Neural cell (in vitro differentiated cells): ENCODE measurements at regions not wholly inside any gene's neighbourhood (a gene's known extent, or its start where the extent isn't known, plus 50 kb on each side); places are given as distances from the start of the nearest gene placed in this dataset.

Source experiments
- H2AFZ ChIP-seq: fragments of 200-600, 300-800 bp; sonication (generic), shearing (Covaris generic); 2 replicates; pipeline ENCODE4 v1.6.0; 2014; ENCODE audit warnings: low read depth, mild to moderate bottlenecking, antibody characterized with exemption, low read length, moderate library complexity
- H3F3A ChIP-seq: fragments of 200-600 bp; shearing (Covaris generic); 2 replicates; pipeline ENCODE4 v1.6.1; 2016; ENCODE audit warnings: mild to moderate bottlenecking, moderate library complexity, mixed read lengths, antibody characterized with exemption, low read length; ENCODE audit not compliant: insufficient read depth, poor library complexity, severe bottlenecking
- H3K27ac ChIP-seq: fragments of 200-600, 300-800 bp; sonication (generic), shearing (Covaris generic); 2 replicates; pipeline ENCODE4 v1.5.1; 2014; ENCODE audit warnings: mild to moderate bottlenecking, low read length, moderate library complexity
- H3K27me3 ChIP-seq: fragments of 300-800, 200-600 bp; sonication (generic), shearing (Covaris generic); 2 replicates; pipeline ENCODE4 v1.6.0; 2014; ENCODE audit warnings: mild to moderate bottlenecking, low read depth, low read length, moderate library complexity; ENCODE audit not compliant: insufficient read depth
- H3K36me3 ChIP-seq: fragments of 300-800, 200-600 bp; sonication (generic), shearing (Covaris generic); 2 replicates; pipeline ENCODE4 v1.5.1; 2014; ENCODE audit warnings: mild to moderate bottlenecking, antibody characterized with exemption, low read length, moderate library complexity; ENCODE audit not compliant: insufficient read depth
- H3K4me2 ChIP-seq: fragments of 300-800, 200-600 bp; sonication (generic), shearing (Covaris generic); 2 replicates; pipeline ENCODE4 v1.6.0; 2014; ENCODE audit warnings: mild to moderate bottlenecking, low read length
- H3K4me3 ChIP-seq: fragments of 300-800, 200-600 bp; sonication (generic), shearing (Covaris generic); 2 replicates; pipeline ENCODE4 v1.5.1; 2014; ENCODE audit warnings: mild to moderate bottlenecking, low read length, moderate library complexity
- H3K79me2 ChIP-seq: fragments of 200-600 bp; shearing (Covaris generic); replicated peaks from 2 replicates; pipeline ENCODE4 v1.6.0; 2014; ENCODE audit warnings: mild to moderate bottlenecking, low read length, moderate library complexity; ENCODE audit not compliant: insufficient read depth
- H3K9ac ChIP-seq: fragments of 300-800, 200-600 bp; sonication (generic), shearing (Covaris generic); 2 replicates; pipeline ENCODE4 v1.6.1; 2016; ENCODE audit warnings: mild to moderate bottlenecking, low read length, mixed read lengths
- H3K9me2 ChIP-seq: fragments of 200-600 bp; shearing (Covaris generic); 2 replicates; pipeline ENCODE4 v1.6.1; 2016; ENCODE audit warnings: mild to moderate bottlenecking, low read length, mixed read lengths; ENCODE audit not compliant: insufficient read depth
- H3K9me3 ChIP-seq: fragments of 200-600, 300-800 bp; sonication (generic), shearing (Covaris generic); 2 replicates; pipeline ENCODE4 v1.6.1; 2016; ENCODE audit warnings: mild to moderate bottlenecking, mixed run types, low read length, moderate library complexity, mixed read lengths
- H4K20me1 ChIP-seq: fragments of 200-600 bp; shearing (Covaris generic); 2 replicates; pipeline ENCODE4 v1.6.1; 2016; ENCODE audit warnings: mild to moderate bottlenecking, mixed run types; ENCODE audit not compliant: insufficient read depth
- CTCF ChIP-seq: fragments of 450-650 bp; IDR thresholded peaks from 2 replicates; pipeline ENCODE4 v1.5.1; 2014; ENCODE audit warnings: antibody characterized with exemption, mild to moderate bottlenecking, moderate library complexity; ENCODE audit not compliant: poor library complexity, severe bottlenecking
- EP300 ChIP-seq: fragments of 450-650 bp; conservative IDR thresholded peaks from 2 replicates; pipeline ENCODE4 v1.6.1; 2014; ENCODE audit warnings: antibody characterized with exemption, mild to moderate bottlenecking, moderate library complexity; ENCODE audit not compliant: poor library complexity, severe bottlenecking
- EZH2 ChIP-seq: fragments of 200-600, 300-800 bp; shearing (Covaris generic), sonication (generic); IDR thresholded peaks from 2 replicates; pipeline ENCODE4 v1.6.1; 2014; ENCODE audit warnings: antibody characterized with exemption, low read length, borderline replicate concordance, mild to moderate bottlenecking; ENCODE audit not compliant: insufficient read depth, poor library complexity, severe bottlenecking
- MXI1 ChIP-seq: fragments of 450-650 bp; conservative IDR thresholded peaks from 2 replicates; pipeline ENCODE4 v1.6.1; 2014; ENCODE audit warnings: antibody characterized with exemption, mild to moderate bottlenecking; ENCODE audit not compliant: poor library complexity, severe bottlenecking
- POLR2AphosphoS5 ChIP-seq: IDR thresholded peaks from 2 replicates; pipeline ENCODE4 v1.6.1; 2012
- RAD21 ChIP-seq: fragments of 450-650 bp; conservative IDR thresholded peaks from 2 replicates; pipeline ENCODE4 v1.6.1; 2014; ENCODE audit warnings: antibody characterized with exemption, mild to moderate bottlenecking, moderate library complexity
- REST ChIP-seq: IDR thresholded peaks from 2 replicates; pipeline ENCODE4 v1.6.1; 2012; ENCODE audit warnings: borderline replicate concordance
- SMC3 ChIP-seq: fragments of 450-650 bp; conservative IDR thresholded peaks from 2 replicates; pipeline ENCODE4 v1.6.1; 2014; ENCODE audit warnings: antibody characterized with exemption, mild to moderate bottlenecking, moderate library complexity; ENCODE audit not compliant: poor library complexity
- TAF1 ChIP-seq: IDR thresholded peaks from 2 replicates; pipeline ENCODE4 v1.6.1; 2012; ENCODE audit warnings: low read depth

GRCh38 chr9:10774051-10774450 is 161.2 kb upstream of the PTPRD start:
- Histone ChIP-seq H3K9ac (no peak overlapping the region), H3K9me3 (no peaks in the 10 kb centered on the region), H3K79me2 (no peaks in the 10 kb centered on the region), H3K36me3 (no peaks in the 10 kb centered on the region), H3K27me3 (no peaks in the 10 kb centered on the region), H3K27ac (no peak overlapping the region), H3K4me3 (no peak overlapping the region), H2AFZ (no peak overlapping the region), H4K20me1 (no peaks in the 10 kb centered on the region), H3F3A (no peaks in the 10 kb centered on the region), H3K4me2 (no peak overlapping the region), H3K9me2 (no peaks in the 10 kb centered on the region)
- TF ChIP-seq REST (no peak), EP300 (no peak), POLR2AphosphoS5 (no peak), EZH2 (no peak), RAD21 (no peak), SMC3 (no peak), CTCF (no peak), TAF1 (no peak), MXI1 (no peak)

- peak overlapping the region; percentile 25 for H3K4me3 ChIP-seq
- no peaks in the 10 kb centered on the region for H4K20me1 ChIP-seq
- H2AFZ ChIP-seq: no peak overlapping the region
- peak; percentile 21 for TF ChIP-seq MXI1
- no peak for TF ChIP-seq SMC3
- peak; percentile 88 for TF ChIP-seq POLR2AphosphoS5
- TF ChIP-seq TAF1: no peak
- no peak for TF ChIP-seq CTCF
- peak; percentile 28 for TF ChIP-seq REST
- TF ChIP-seq RAD21: no peak
- TF ChIP-seq EZH2: no peak
- TF ChIP-seq EP300: peak; percentile 95
- no peaks in the 10 kb centered on the region for H3K9me2 ChIP-seq
- no peaks in the 10 kb centered on the region for H3K27me3 ChIP-seq
- no peaks in the 10 kb centered on the region for H3K9me3 ChIP-seq
- H3K27ac ChIP-seq: peak overlapping the region; percentile 19
- peak overlapping the region; percentile 25 for H3K4me2 ChIP-seq
- H3K9ac ChIP-seq: no peak overlapping the region
- no peaks in the 10 kb centered on the region for H3F3A ChIP-seq
- H3K79me2 ChIP-seq: no peaks in the 10 kb centered on the region
- no peaks in the 10 kb centered on the region for H3K36me3 ChIP-seq
Measured at GRCh38 chr9:10785255-10785654, 172.5 kb upstream of the PTPRD start.
